NCI-H2227 (cell line): ENCODE measurements at regions not wholly inside any gene's neighbourhood (a gene's known extent, or its start where the extent isn't known, plus 50 kb on each side); places are given as distances from the start of the nearest gene placed in this dataset.
"Not testable (repeated sequence)": the region's sequence is repeated elsewhere in the genome, so short reads cannot be mapped to it uniquely, and the experiment has no call there.

ENCODE experiments used
- DNase-seq: peaks from one replicate; lab custom pipeline; 2025; ENCODE audit not compliant: unreplicated experiment; lab: John Stamatoyannopoulos, UW

DNA sequence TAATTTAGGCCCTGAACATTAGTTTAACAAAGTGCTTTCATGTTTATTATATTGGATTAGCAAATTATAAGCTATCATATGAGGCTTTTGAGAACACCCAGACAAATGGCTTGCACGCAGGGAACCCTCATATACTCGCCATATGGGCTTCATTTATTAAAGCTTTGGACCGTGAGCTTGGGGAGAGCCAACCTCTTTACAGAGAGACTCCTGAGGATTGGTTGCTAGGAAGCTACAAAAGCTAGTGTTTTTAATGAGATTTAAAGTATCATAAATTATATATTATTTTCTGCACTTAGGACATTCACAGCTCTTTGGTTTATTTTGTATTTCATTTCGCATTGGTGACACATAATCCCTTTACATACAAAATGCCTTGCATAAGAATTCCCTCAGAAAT lies 193.8 kb upstream of the TOX3 start:
- DNase-seq: peak; percentile 22

DNA sequence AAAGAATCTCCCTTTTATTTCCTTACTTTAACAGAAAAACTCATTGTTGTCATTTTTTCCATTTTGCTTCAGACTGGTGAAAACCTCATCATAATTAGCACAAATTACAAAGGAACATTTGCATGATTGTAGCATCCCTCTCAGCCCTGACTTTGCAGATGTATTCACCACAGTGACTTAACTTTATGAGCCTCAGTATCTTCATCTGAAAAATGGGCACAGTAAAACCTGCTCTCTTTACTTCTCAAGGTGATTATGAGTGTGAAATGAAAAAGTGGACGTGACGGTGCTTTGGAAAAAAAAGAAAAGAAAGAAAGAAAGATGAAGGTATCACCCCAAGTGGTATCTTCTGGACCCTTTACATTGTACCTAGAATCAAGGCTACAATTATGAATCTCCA lies 193.4 kb upstream of the TOX3 start:
- no peak for DNase-seq

DNA sequence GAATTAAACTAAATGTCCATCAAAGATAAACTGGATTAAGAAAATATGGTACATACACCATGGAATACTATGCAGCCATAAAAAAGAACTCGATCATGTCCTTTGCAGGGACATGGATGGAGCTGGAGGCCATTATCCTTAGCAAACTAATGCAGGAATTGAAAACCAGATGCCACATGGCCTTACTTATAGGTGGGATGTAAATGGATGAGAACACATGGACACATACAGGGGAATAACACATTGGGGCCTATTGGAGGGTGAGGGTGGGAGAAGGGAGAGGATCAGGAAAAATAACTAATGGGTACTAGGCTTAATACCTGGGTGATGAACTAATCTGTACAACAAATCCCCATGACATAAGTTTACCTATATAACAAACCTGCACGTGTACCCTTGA lies 192.0 kb upstream of the TOX3 start:
- not testable (repeated sequence) for DNase-seq

DNA sequence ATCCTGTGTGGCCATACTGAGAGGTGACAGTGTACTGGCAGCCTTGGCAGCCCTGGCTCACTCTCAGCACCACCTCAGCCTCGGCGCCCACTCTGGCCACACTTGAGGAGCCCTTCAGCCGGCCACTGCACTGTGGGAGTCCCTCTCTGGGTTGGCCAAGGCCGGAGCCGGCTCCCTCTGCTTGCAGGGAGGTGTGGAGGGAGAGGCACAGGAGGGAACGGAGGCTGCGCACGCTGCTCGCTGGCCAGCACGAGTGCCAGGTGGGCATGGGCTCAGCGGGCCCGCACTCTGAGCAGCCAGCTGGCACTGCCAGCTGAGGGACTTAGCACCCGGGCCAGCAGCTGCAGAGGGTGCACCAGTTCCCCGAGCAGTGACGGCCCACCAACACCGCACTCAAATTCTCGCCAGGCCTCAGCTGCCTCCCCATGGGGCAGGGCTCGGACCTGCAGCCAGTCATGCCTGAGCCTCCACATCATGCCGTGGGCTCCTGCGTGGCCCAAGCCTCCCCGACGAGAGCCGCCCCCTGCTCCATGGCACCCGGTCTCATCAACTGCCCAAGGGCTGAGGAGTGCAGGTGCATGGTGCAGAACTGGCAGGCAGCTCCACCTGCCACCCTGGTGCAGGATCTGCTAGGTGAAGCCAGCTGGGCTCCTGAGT lies 184.4 kb upstream of the TOX3 start:
- DNase-seq: no peak

DNA sequence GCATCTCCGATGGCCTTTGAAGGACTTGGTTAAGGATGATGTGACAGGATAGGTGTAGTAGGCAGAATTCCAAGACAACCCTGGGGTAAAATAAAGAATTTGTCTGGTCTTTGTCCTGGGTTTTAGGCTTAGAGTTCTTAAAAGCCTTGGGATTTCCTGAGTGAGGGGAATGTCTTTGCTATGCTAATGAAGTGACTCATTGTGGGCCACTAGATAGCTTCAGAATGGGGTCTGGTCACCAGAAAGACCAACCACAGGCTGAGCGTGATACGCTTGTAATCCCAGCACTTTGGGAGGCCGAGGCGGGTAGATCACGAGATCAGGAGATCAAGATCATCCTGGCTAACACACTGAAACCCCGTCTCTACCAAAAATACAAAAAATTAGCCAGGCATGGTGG lies 182.8 kb upstream of the TOX3 start:
- no peak for DNase-seq

DNA sequence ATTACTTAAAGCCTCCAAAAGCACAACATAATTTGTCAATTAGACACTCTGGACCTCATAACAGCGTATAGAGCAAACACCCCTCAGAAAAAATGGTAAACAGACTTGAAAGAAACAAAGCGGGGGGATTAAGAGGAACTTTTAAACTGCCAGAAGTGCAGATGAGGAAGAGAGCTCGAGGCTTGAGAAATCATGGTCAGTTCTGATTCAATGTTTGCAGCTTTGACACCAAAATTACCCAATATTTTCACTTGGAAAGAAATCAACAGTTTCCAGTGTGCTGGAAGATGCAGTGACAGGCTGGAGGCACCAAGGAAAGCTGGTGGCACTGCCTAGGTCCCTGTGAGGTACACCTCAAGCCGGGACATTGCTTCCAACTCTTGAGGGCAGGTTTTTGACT lies 180.9 kb upstream of the TOX3 start:
- no peak for DNase-seq

DNA sequence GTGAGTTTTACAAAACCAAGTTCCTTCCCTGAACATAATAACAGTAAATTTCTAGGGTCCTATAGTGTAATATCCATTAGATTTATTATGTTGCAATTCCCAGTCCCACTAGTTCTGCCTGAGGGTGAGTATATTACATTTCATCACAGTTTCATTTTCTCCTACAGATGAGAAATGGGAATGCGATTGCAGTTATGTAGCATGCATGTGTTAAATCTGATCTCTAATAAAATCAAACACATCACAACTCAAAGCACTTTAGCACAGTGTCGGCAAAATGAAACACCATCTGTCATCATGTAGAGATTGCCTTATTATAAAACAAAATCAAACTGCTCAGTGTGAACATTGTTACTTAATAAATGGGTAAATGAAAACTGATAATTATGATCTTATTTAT lies 180.5 kb upstream of the TOX3 start:
- no peak for DNase-seq

DNA sequence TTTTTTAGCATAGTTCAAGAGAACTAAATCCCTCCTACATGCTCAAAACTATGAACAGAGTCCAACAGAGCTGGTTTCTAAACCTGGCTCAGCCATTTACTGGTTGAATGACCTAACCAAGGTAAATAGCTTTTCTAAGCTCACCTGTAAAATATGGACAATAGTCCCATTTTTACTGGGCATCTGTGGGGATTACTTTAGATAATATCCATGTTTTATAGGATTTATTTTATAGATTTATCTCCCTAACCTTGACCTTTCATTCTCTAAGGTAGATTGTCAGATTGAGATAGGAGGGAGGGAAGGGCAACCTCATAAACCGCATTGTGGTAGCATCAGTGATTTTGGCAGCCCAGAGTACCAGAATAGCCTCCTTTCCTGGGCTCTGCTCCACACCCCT lies 178.5 kb upstream of the TOX3 start:
- DNase-seq: no peak

DNA sequence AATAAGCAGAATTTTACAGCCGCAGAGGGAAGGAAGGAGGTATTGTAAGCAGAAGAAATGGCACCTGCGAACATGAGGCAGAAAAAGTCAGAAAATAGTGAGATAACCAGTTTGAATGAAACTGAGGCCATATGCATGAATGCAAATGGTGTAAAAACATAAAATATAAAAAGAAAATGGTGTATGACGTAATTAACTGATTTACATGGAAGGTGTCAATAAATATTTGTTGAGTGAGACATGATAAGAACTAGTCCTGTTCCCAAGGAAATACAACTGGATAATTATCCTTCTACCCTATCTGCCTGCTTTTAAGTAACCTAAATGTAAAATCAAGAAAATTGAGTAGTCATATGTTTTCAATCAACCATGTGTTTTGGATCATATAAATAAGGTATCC lies 178.1 kb upstream of the TOX3 start:
- DNase-seq: no peak

DNA sequence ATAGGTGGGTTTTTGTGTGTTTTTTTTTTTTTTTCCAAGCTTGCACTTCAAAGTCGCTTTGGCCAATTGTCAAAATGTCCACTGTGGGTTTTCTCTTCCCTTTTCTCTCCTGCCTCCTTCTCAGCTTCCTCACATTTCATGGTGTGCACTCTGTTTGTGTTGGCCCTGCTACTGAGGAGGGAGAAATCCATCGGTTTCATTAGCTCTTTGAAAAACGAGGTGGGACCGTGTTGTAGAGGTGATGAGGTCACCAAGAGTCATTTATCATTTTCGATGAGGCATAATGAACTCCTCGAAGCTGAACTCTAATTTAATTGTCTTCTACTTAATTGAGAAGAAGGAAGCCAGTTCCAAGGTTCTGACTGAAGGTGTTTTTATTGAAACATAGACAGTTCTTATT lies 174.4 kb upstream of the TOX3 start:
- DNase-seq: no peak

DNA sequence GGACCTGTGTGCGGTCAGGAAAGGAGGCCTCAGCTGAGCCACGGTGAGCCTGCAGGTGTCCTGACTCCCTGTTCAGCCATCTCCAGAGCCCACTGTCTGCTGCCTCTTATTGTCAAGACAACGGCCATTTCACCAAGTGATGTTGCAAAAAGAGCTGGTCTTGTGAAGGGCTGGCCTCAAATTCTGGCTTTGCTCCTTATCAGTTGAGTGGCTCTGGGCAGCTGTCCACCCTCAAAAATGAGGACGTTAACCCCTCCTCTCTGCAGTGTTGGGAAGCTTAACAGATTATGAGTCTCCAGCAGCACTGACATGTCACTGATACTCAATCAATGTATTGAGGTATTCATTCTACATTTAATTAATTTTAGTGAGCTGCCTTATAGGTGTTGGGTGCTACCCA lies 171.1 kb upstream of the TOX3 start:
- DNase-seq: no peak

DNA sequence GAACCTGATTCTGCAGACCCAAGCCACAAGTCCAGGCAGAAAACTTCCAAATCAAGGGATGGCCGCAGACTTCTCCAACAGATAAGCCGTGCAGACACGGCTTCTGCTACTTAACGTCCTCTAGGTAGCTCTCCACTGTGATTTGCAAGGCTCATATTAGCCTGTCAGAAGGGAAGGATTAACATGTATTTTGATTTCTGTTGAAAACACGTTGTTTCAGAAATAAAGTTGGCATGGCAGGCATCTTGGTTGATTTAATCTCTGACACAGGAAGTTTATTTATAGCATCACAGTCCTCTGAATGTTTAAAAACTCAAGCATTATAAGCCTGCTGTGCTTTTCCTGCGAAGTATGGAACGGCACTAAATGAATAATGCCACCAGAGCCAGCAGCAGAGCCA lies 166.8 kb upstream of the TOX3 start:
- DNase-seq: no peak

DNA sequence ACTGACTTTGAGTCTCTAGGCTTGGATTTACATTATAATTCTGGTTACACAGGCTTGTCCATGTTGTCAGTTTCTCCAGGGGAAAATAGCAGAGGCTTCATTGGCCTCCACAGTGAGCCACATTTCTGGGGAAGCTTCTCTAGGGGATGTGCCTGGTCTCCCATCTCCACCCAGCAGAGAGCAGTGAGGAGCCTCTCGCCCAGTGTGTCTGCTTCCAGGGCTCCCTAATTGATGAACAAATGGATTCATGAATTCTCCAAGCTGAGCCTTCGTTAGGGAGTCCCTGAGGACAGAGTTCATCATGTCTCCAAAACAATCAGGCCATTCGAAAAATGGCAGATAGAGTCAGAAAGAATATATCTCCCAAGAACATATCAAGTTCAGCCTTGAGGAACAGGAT lies 162.4 kb upstream of the TOX3 start:
- DNase-seq: no peak

DNA sequence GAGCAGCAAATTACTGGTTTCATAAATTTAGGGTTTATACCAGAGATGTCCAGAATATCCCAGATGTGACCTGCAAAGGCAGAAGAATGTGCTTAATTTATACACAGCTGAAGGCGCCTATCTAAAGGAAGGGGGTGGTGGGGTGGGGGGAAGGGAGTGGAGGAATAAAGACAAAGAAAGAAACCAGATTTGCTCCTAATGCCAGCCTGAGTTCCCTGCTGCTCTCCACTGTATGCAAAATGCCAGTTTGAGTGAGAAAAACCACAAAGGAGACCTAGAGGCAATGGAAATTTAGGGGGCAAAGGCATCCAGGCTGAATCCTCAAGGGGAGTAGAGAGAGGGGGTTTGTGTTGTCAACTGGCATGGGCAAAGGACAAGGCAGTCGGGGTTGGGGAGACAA lies 161.5 kb upstream of the TOX3 start:
- peak; percentile 7 for DNase-seq

DNA sequence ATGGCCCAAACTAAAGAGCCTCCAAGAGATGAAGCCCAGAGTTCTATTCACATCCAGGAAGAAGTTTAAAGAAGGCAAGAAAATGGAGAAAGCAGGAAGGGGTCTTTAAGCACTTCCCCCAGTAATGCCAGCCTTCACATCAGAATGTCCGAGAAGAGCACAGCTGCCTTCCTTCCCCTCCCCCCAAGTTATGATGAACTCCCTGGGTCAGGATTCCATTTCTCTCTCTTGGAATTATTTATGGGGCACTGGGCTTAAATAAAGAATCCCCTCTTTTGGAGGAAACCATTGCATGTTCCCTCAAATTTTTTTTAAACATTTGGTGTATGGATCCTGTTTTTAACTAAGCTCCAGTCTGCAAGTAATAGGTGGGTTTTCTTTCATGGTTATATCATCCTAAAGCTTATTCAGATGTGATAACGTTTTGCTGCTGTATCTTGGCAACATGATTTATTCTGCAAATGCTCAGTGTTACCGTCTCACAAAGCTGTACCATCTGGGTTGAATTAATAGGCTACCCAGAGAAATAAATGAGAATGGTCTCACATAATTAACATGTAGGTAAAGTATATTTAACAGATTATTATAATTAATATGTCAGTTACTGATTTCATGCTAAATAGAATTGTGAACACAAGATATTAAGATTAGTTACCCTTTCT lies 160.9 kb upstream of the TOX3 start:
- DNase-seq: no peak

DNA sequence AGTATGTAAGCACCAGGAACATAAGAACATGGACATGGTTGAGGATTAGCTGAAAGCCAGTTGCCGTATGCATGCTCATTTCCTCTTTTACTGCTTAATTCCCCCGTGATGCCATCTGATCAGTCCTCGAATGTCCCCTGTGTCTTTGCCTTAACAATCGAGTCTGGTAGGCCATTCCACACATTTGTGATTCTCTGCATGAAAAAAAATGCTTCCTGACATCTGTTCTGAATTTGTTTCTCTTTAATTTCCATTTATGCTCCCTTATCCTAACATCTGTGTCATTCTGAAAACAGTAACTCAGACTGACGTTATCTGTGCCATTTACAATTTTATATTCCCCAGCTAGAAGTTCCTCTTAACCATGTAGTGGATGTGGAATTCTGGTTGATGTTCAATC lies 158.2 kb upstream of the TOX3 start:
- no peak for DNase-seq

DNA sequence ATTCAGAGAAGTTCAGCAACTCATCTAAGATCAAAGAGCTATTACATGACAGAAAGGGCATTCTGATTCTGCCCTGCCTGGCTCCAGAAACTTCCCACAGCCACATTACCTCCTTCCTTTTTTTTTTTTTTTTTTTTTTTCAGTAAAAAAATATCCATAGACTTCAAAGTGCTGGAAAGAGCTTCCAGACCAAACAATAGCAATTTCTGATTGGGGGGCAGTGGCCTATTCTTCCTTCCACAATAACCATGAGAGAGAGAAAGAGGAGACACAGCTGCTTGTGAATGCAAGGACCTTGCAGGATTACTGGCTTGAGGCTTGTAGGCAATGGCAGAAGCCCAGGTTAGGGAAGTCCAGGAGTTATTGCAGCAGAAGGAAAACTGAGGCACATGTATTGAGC lies 151.0 kb upstream of the TOX3 start:
- DNase-seq: no peak

DNA sequence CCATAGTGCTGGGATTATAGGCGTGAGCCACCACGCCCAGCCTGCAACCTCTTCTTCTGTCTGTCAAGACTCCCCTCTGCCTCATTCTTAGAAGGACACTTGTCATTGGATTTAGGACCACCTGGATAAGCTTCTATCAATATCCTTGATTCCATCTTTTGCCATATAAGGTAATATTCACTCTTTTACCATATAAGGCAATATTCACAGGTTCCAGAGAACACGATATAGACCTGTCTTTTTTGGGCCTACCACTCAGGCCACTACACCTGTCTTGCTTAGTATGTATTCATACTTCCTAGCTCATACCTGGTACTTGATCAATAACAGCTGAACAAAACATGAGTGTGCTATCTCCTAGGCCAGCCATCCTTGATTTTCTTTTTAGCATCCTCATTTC lies 149.2 kb upstream of the TOX3 start:
- no peak for DNase-seq

DNA sequence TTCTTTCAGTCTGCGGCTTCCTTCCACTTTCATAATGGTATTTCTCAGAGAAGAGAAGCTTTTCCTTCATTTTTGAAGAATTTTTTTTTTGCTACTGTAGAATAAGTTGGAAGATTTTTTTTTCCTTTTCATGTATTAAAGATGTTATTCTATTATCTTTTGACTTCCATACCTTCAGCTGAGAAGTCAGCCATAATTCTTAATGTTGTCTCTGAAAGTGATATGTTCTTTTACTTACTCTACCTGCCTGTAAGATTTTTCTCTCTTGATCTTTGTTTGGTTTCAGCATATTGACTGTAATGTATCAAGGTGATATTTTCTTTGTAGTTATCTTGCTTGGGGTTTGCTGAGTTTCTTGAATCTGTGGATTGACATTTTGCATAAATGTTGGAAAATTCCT lies 143.5 kb upstream of the TOX3 start:
- DNase-seq: no peak

DNA sequence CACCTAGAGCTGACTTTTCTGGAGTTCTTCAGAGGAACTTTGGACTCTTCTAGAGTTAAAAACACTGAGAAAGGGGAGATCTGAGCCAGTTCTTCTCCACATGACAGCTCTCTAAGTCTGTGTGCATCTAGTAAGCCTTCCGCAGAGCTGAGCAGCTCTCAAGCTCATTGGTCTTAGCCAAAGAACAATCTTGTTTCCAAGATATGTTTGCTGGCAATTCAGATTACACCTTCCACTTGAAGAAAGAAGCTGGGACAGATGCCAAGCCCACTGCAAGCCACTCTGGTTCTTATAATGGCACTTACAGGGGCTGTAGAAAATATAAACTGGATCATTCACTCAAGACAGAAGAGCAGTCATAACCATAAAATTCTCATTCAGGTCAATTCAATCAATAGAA lies 134.1 kb upstream of the TOX3 start:
- no peak for DNase-seq

DNA sequence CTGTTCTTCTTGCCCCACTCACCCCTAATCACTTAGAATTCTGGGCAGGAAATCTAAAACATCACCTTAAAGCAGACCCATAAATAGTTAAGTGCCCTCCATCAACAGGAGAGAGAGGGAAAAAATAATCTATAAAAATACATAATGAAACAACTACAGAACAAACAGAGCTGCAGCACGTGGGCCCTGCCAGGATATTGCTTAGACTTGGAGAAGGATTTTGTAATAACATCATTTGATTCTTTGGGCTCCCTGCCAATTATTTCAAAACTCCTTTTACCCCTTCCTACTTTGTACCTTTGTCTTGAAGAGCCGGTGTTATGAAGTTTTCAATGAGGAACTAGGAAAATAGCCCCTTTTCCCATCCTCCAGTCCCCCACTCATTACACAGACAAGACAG lies 130.6 kb upstream of the TOX3 start:
- DNase-seq: no peak

DNA sequence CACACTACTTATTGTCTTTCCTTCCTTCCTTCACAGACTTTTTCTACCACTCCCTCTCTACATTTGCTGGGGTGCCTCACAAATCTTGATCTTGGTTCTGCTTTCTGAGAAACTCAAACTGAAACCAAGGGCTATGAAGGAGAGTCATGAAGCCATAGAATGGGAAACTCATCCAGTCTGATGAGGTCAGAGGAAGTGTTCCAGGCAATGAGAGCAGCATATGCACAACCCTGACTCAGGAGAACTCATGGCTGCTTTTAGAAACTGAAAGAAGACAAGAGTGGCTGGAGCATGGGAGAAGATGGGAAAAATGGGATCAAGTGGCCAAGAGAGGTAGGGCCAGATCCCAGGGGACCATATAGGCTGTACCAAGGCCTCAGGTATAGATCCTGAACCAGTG lies 130.0 kb upstream of the TOX3 start:
- DNase-seq: no peak

DNA sequence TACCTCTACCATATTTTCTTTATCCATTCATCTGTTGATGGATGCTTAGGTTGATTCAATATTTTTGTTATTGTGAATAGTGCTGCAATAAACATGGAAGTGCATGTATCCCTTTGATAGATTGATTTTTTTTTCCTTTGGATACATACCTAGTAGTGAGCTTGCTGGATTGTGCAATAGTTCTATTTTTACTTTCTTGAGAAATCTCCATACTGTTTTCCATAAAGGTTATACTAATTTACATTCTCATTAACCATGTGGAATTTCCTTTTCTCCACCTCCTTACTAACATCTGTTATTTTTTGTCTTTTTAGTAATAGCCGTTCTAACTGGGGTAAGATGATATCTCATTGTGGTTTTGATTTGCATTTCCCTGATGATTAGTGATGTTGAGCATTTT lies 124.6 kb upstream of the TOX3 start:
- no peak for DNase-seq
